SU-DHL-6 (cell line): ENCODE measurements at regions not wholly inside any gene's neighbourhood (a gene's known extent, or its start where the extent isn't known, plus 50 kb on each side); places are given as distances from the start of the nearest gene placed in this dataset.

Source experiments
- CTCF ChIP-seq: fragments of 200-600 bp; sonication (generic); IDR thresholded peaks from one replicate; pipeline ENCODE4 v1.5.1; 2017; ENCODE audit warnings: antibody characterized with exemption, mild to moderate bottlenecking, low read length, moderate library complexity; ENCODE audit not compliant: insufficient read depth, poor library complexity, severe bottlenecking
- EZH2phosphoT487 ChIP-seq: fragments of 200-600 bp; sonication (generic), shearing (Covaris generic); conservative IDR thresholded peaks from 2 replicates; pipeline ENCODE4 v1.6.1; 2018; ENCODE audit warnings: mild to moderate bottlenecking, antibody characterized with exemption, low read length, moderate library complexity, mixed read lengths

GRCh38 chr6:80923816-80924215 is 817.3 kb downstream of the BCKDHB start:
- TF ChIP-seq CTCF (no peak), EZH2phosphoT487 (no peak)
